ENCODE measurements at regions not wholly inside any gene's neighbourhood (a gene's known extent, or its start where the extent isn't known, plus 50 kb on each side); places are given as distances from the start of the nearest gene placed in this dataset.

DNA sequence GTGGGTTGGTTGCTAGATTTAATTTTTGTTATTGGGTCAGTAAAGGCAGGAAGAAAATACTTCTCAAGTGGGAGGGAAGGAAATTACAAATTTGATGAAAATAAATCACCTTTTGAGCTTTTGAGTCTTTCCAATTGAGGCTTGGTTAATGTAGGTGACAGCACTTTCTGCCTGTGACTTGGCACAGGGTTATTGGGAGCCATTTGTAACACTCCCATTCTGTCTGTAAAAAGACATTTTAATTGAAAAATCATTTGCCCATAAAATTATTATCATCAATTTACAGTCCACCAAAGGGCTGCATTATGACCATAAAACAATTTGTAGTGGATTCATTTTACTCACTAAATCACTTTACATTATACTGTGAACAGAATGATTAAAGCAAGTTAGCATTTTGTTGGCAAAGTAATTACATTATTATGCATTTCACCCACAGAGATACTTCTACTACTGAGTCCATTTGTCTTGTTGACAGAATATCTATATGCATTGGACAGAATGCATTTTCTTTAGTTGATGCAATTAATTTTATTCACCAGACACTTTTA, 974.6 kb downstream of the UQCRFS1 start:
- TF ChIP-seq, protein P1, sequence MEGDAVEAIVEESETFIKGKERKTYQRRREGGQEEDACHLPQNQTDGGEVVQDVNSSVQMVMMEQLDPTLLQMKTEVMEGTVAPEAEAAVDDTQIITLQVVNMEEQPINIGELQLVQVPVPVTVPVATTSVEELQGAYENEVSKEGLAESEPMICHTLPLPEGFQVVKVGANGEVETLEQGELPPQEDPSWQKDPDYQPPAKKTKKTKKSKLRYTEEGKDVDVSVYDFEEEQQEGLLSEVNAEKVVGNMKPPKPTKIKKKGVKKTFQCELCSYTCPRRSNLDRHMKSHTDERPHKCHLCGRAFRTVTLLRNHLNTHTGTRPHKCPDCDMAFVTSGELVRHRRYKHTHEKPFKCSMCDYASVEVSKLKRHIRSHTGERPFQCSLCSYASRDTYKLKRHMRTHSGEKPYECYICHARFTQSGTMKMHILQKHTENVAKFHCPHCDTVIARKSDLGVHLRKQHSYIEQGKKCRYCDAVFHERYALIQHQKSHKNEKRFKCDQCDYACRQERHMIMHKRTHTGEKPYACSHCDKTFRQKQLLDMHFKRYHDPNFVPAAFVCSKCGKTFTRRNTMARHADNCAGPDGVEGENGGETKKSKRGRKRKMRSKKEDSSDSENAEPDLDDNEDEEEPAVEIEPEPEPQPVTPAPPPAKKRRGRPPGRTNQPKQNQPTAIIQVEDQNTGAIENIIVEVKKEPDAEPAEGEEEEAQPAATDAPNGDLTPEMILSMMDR (IDR thresholded peaks at IDR 0.05): no peak
- TF ChIP-seq EP300 (IDR thresholded peaks at IDR 0.05) (no peak), POLR2A (IDR thresholded peaks at IDR 0.05) (no peak)
